Smooth muscle cell (in vitro differentiated cells): ENCODE measurements at regions not wholly inside any gene's neighbourhood (a gene's known extent, or its start where the extent isn't known, plus 50 kb on each side); places are given as distances from the start of the nearest gene placed in this dataset.

Experiments
- DNase-seq: peaks from one replicate; lab custom pipeline; 2025; ENCODE audit not compliant: unreplicated experiment; lab: John Stamatoyannopoulos, UW
- H2AFZ ChIP-seq: fragments of 200-600 bp; sonication (generic); 2 replicates; pipeline ENCODE4 v1.6.0; 2016; ENCODE audit warnings: antibody characterized with exemption, low read depth, mild to moderate bottlenecking
- H3F3A ChIP-seq: fragments of 200-600 bp; sonication (generic); 2 replicates; pipeline ENCODE4 v1.6.0; 2017; ENCODE audit warnings: antibody characterized with exemption, low read depth
- H3K27ac ChIP-seq: fragments of 200-600 bp; sonication (generic); 2 replicates; pipeline ENCODE4 v1.5.1; 2016; ENCODE audit warnings: low read depth, mild to moderate bottlenecking
- H3K27me3 ChIP-seq: fragments of 200-600 bp; sonication (generic); 2 replicates; pipeline ENCODE4 v1.6.1; 2016; ENCODE audit warnings: low read depth, mild to moderate bottlenecking
- H3K36me3 ChIP-seq: fragments of 200-600 bp; sonication (generic); 2 replicates; pipeline ENCODE4 v1.5.1; 2016; ENCODE audit warnings: low read depth
- H3K4me1 ChIP-seq: fragments of 200-600 bp; sonication (generic); 2 replicates; pipeline ENCODE4 v1.5.1; 2016; ENCODE audit warnings: low read depth
- H3K4me2 ChIP-seq: fragments of 200-600 bp; sonication (generic); 2 replicates; pipeline ENCODE4 v1.6.0; 2016; ENCODE audit warnings: mild to moderate bottlenecking
- H3K4me3 ChIP-seq: fragments of 200-600 bp; sonication (generic); 2 replicates; pipeline ENCODE4 v1.5.1; 2016; ENCODE audit warnings: mild to moderate bottlenecking
- H3K79me2 ChIP-seq: fragments of 200-600 bp; sonication (generic); 2 replicates; pipeline ENCODE4 v1.6.0; 2016; ENCODE audit warnings: low read depth, mild to moderate bottlenecking
- H3K9ac ChIP-seq: fragments of 200-600 bp; sonication (generic); 2 replicates; pipeline ENCODE4 v1.6.0; 2016; ENCODE audit warnings: low read depth
- H3K9me3 ChIP-seq: fragments of 200-600 bp; sonication (generic); replicated peaks from 2 replicates; pipeline ENCODE4 v1.5.1; 2016; ENCODE audit warnings: low read depth
- H4K20me1 ChIP-seq: fragments of 200-600 bp; sonication (generic); 2 replicates; pipeline ENCODE4 v1.6.0; 2016; ENCODE audit warnings: low read depth
- WGBS: methylation state at CpG from one replicate; pipeline ENCODE4 v1.1.7; 2016; ENCODE audit warnings: low lambda C conversion rate; 5-methylcytosine and 5-hydroxymethylcytosine counted together
- TF ChIP-seq, protein P1 (sequence below): fragments of 200-600 bp; sonication (generic); IDR thresholded peaks from 2 replicates; pipeline ENCODE4 v1.5.1; 2017; ENCODE audit warnings: borderline replicate concordance, mild to moderate bottlenecking, antibody characterized with exemption; ENCODE audit not compliant: insufficient read depth, poor library complexity, severe bottlenecking

DNA sequence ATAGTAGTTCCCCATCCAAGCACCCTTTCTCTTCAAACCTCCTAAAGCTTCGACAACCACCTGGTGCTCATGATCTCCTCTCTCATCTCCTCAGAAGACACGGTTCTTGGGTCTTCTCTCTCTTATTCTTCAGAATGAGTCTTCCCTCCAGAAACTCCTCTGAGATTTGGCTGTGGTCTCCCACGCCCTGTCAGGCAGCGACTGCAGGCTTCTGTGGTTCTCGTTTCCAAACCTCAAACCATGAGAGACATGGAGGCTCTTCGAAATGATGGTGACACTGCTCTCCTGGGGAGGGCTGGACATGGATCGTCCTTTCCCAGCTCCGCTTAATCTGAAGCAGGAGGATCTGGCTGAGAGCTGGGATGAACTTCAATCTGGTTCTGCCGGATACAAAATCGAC lies 78.6 kb upstream of the PITRM1 start:
- TF ChIP-seq, protein P1, sequence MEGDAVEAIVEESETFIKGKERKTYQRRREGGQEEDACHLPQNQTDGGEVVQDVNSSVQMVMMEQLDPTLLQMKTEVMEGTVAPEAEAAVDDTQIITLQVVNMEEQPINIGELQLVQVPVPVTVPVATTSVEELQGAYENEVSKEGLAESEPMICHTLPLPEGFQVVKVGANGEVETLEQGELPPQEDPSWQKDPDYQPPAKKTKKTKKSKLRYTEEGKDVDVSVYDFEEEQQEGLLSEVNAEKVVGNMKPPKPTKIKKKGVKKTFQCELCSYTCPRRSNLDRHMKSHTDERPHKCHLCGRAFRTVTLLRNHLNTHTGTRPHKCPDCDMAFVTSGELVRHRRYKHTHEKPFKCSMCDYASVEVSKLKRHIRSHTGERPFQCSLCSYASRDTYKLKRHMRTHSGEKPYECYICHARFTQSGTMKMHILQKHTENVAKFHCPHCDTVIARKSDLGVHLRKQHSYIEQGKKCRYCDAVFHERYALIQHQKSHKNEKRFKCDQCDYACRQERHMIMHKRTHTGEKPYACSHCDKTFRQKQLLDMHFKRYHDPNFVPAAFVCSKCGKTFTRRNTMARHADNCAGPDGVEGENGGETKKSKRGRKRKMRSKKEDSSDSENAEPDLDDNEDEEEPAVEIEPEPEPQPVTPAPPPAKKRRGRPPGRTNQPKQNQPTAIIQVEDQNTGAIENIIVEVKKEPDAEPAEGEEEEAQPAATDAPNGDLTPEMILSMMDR = no peak
- WGBS = 79% methylated on average over 10 of the region's 10 CpGs
- DNase-seq = no peak
- Histone ChIP-seq H3K36me3 (no peaks in the 10 kb centered on the region), H3K4me3 (no peak overlapping the region), H3K79me2 (no peaks in the 10 kb centered on the region), H2AFZ (no peak overlapping the region), H3K9me3 (no peaks in the 10 kb centered on the region), H3K9ac (no peak overlapping the region), H3K4me2 (no peak overlapping the region), H3K27me3 (no peaks in the 10 kb centered on the region), H3K27ac (no peak overlapping the region), H3K4me1 (peaks cover 5% of the 10 kb centered on the region), H4K20me1 (no peaks in the 10 kb centered on the region), H3F3A (peaks cover 10% of the 10 kb centered on the region)

DNA sequence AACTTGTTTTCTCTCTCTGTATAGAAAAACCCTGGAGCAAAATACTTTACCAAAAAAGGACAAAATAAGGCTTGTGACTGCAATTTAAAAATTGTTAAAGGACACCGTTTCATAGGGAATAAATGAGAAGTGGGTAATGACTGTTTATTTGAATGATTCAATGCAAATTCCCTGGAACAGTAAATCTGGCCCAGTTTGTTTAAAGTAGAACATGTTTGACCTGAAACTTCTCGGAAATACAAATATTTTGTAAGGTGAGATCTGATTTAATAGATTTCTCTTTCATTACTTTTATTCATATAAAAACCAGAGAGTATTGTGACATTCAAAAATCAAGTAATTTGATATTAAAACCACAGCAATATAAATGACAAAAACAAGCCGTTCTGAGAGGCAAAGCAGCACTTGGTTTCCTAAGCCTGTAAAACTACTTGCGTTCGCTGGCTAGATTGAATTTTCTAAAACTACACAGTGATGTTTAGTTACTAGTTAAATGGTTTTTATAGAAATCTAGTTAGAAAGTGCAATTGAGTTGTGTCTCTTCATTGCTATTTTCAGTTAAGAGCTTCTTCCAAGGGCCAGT lies 76.8 kb upstream of the PITRM1 start:
- 32% methylated on average over 5 of the region's 5 CpGs for WGBS
- Histone ChIP-seq H3K79me2 (no peaks in the 10 kb centered on the region), H4K20me1 (no peaks in the 10 kb centered on the region), H2AFZ (no peak overlapping the region), H3K36me3 (no peaks in the 10 kb centered on the region), H3K27ac (peak overlapping the region; percentile 96), H3K27me3 (no peaks in the 10 kb centered on the region), H3K4me2 (peak overlapping the region; percentile 3), H3K4me3 (no peak overlapping the region), H3K9ac (peak overlapping the region; percentile 23), H3F3A (peaks cover 10% of the 10 kb centered on the region), H3K4me1 (peaks cover 5% of the 10 kb centered on the region), H3K9me3 (no peaks in the 10 kb centered on the region)
- DNase-seq = no peak
- TF ChIP-seq, protein P1 = no peak

DNA sequence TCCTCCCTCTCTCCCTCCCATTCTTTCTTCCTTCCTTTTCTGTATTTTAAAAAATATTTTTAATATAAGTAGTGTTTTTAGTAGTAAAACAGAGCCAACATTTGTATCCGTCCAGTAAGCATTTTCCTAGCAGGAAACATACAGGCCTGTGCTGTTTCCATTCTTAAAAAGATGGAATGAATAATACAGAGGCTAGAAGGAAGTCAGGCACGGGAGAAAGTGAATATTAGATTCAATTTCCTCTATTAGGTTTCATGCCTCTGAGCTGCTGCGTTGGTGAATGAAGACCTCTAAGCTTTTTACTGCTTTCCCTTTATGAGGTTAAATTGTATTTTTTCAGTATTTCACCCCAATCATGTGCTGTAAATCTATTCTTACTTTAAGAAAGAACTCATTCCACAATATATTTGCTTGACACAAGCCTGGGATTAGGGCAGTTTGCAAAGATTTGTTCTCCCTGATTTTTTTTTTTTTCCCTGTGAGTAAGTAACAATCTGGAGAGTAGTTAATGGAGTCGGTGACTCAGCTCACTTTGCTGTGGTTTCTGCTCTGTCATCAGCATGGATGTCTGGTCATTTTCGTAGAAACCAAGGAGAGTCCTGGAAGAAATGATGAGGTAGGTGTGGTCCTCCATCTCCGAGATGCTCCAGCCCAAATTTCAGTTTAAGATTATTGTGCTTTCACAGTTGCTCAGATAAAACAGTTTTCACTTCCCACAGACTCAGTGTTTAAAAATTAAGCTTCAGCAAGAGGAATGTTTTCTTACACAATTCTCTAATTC lies 76.1 kb upstream of the PITRM1 start:
- Histone ChIP-seq H3K9me3 (no peaks in the 10 kb centered on the region), H3K79me2 (no peaks in the 10 kb centered on the region), H3K4me3 (peak overlapping the region; percentile 23), H3K4me1 (peaks cover 5% of the 10 kb centered on the region), H3K36me3 (no peaks in the 10 kb centered on the region), H3F3A (peaks cover 10% of the 10 kb centered on the region), H2AFZ (peak overlapping the region; percentile 3), H3K4me2 (peak overlapping the region; percentile 77), H3K9ac (peak overlapping the region; percentile 52), H3K27ac (peak overlapping the region; percentile 96), H4K20me1 (no peaks in the 10 kb centered on the region), H3K27me3 (no peaks in the 10 kb centered on the region)
- TF ChIP-seq, protein P1 = no peak
- WGBS = 3% methylated on average over 6 of the region's 6 CpGs
- no peak for DNase-seq

DNA sequence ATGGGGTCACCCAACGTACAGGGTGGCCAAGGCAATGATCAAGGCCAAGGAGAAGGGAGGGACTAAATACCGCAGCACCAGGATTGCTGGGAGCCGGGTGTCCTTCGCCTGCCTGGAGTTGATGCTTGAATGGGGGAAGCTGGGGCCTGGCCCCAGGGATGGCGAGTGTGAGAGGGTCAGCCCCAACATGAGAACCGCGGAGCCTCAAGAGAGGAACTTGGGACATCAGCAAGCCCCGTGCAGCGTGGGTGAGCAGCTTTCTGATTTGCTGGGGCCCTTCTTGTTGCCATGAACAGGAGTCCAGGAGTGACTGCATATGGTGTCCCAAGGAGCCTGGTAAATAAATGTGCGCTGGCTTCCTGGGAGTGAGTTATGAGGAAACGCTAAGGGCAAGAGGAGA lies 72.8 kb upstream of the PITRM1 start:
- no peak overlapping the region for H3K4me3 ChIP-seq
- H3F3A ChIP-seq = peaks cover 10% of the 10 kb centered on the region
- no peak overlapping the region for H3K9ac ChIP-seq
- peaks cover 5% of the 10 kb centered on the region for H3K4me1 ChIP-seq
- no peak for DNase-seq
- TF ChIP-seq, protein P1 = no peak
- no peak overlapping the region for H2AFZ ChIP-seq
- H3K27ac ChIP-seq = no peak overlapping the region
- no peak overlapping the region for H3K4me2 ChIP-seq
- H3K9me3 ChIP-seq = no peaks in the 10 kb centered on the region
- H3K36me3 ChIP-seq = no peaks in the 10 kb centered on the region
- H3K27me3 ChIP-seq = no peaks in the 10 kb centered on the region
- 98% methylated on average over 11 of the region's 11 CpGs for WGBS
- H3K79me2 ChIP-seq = no peaks in the 10 kb centered on the region
- no peaks in the 10 kb centered on the region for H4K20me1 ChIP-seq
